A549 (cell line): ENCODE measurements at regions not wholly inside any gene's neighbourhood (a gene's known extent, or its start where the extent isn't known, plus 50 kb on each side); places are given as distances from the start of the nearest gene placed in this dataset.

Experiments used
- ATOH8 ChIP-seq: fragments of 250-450 bp; sonication (Bioruptor Pico); IDR thresholded peaks from 2 replicates; pipeline ENCODE4 v1.5.0; 2020; ENCODE audit warnings: low read depth, mild to moderate bottlenecking, moderate library complexity
- CTCF ChIP-seq: fragments of >200 bp; sonication (Bioruptor Twin); formaldehyde crosslinking; IDR thresholded peaks from 3 replicates; pipeline ENCODE4 v1.5.1; 2016
- EP300 ChIP-seq, 2 experiments: fragments of >200 bp; sonication (Bioruptor Twin); formaldehyde crosslinking; IDR thresholded peaks; 2 replicates in 1 of 2; 3 replicates in 1 of 2; pipeline ENCODE4 v1.6.1; 2016 to 2017
- FOSB ChIP-seq: fragments of 250-450 bp; sonication (Bioruptor Pico); IDR thresholded peaks from 2 replicates; pipeline ENCODE4 v1.5.0; 2020; ENCODE audit warnings: mild to moderate bottlenecking, moderate library complexity
- MAZ ChIP-seq: fragments of 150-350 bp; IDR thresholded peaks from 2 replicates; pipeline ENCODE4 v1.6.1; 2014; ENCODE audit warnings: antibody characterized with exemption, low read depth, low read length, borderline replicate concordance
- POLR2A ChIP-seq: IDR thresholded peaks from 2 replicates; pipeline ENCODE4 v1.6.1; 2012; ENCODE audit warnings: mild to moderate bottlenecking, low read length
- RAD21 ChIP-seq, 2 experiments: fragments of >200 bp in 1 of 2; sonication (Bioruptor Twin) in 1 of 2; formaldehyde crosslinking in 1 of 2; IDR thresholded peaks in 1 of 2; conservative IDR thresholded peaks in 1 of 2; 2 replicates in 1 of 2; 3 replicates in 1 of 2; pipeline ENCODE4 v1.6.1; 2012 to 2018; ENCODE audit warnings: inconsistent platforms in 1 of 2
- TF ChIP-seq, protein P1 (sequence below): IDR thresholded peaks from 2 replicates; pipeline ENCODE4 v1.6.1; 2012

- TF ChIP-seq CTCF (no peak), POLR2A (no peak), FOSB (no peak), MAZ (no peak), ATOH8 (CRISPR knock-in tag) (no peak), EP300 (IDR thresholded peaks at IDR 0.05) (no peak), RAD21 (conservative IDR thresholded peaks at IDR 0.05 in 1 of 2, IDR thresholded peaks at IDR 0.05 in 1 of 2) (no peak)
- TF ChIP-seq, protein P1, sequence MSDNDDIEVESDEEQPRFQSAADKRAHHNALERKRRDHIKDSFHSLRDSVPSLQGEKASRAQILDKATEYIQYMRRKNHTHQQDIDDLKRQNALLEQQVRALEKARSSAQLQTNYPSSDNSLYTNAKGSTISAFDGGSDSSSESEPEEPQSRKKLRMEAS, result no peak
Observed at GRCh38 chr20:19099596-19100545, 112.6 kb upstream of the SLC24A3 start.
